Endothelial cell of umbilical vein (primary cell): ENCODE measurements at regions not wholly inside any gene's neighbourhood (a gene's known extent, or its start where the extent isn't known, plus 50 kb on each side); places are given as distances from the start of the nearest gene placed in this dataset.

Source experiments
- BruUV-seq: library from RNA; stranded (reverse); fragments of 400-500 nt; replicated peaks from 2 replicates; lab custom pipeline; 2021; lab: Mats Ljungman, UMichigan
- CTCF ChIA-PET: fragments of 300-600, 350-600 bp; sonication (Branson Sonifier 250); formaldehyde crosslinking; loops from one replicate; lab custom pipeline; 2021; ENCODE audit warnings: antibody characterized with exemption, inconsistent platforms; lab: Charles Lee
- POLR2A ChIA-PET: fragments of 300-600, 350-600 bp; sonication (Branson Sonifier 250); formaldehyde crosslinking; loops from one replicate; lab custom pipeline; 2021; ENCODE audit warnings: antibody characterized with exemption, inconsistent platforms; lab: Charles Lee
- DNase-seq: peaks from one replicate; pipeline ENCODE4 v3.0.0-alpha.2; 2011; ENCODE audit warnings: low read depth, low spot score
- FAIRE-seq: peaks from 2 replicates; lab custom pipeline; 2011; peaks lifted over from hg19 to GRCh38; lab: Jason Lieb, UNC
- H2AFZ ChIP-seq: 2 replicates; pipeline ENCODE4 v1.6.0; 2012; ENCODE audit warnings: low read depth, low read length, control low read depth, inconsistent platforms
- H3K27ac ChIP-seq: 2 replicates; pipeline ENCODE4 v1.5.1; 2011; ENCODE audit warnings: low read depth, mild to moderate bottlenecking, control low read depth, low read length, moderate library complexity; ENCODE audit not compliant: insufficient read depth
- H3K27me3 ChIP-seq, 2 experiments: 2 replicates each; pipeline versions ENCODE4 v1.6.0 to v1.6.1; 2011; ENCODE audit warnings: low read length in 2 of 2, mixed read lengths in 1 of 2; ENCODE audit not compliant: control insufficient read depth in 2 of 2, insufficient read depth in 2 of 2
- H3K36me3 ChIP-seq, 2 experiments: 2 replicates in 1 of 2; 3 replicates in 1 of 2; pipeline ENCODE4 v1.5.1; 2011; ENCODE audit warnings: low read length in 2 of 2, mild to moderate bottlenecking in 1 of 2, moderate library complexity in 1 of 2; ENCODE audit not compliant: control insufficient read depth in 2 of 2, insufficient read depth in 2 of 2; ENCODE audit errors: extremely low read depth in 1 of 2
- H3K4me1 ChIP-seq: 3 replicates; pipeline ENCODE4 v1.5.1; 2011; ENCODE audit warnings: mild to moderate bottlenecking, low read length; ENCODE audit not compliant: control insufficient read depth, insufficient read depth; ENCODE audit errors: extremely low read depth
- H3K4me2 ChIP-seq: 2 replicates; pipeline ENCODE4 v1.6.1; 2011; ENCODE audit warnings: low read length, control low read depth, mixed read lengths; ENCODE audit not compliant: insufficient read depth
- H3K4me3 ChIP-seq, 3 experiments: fragments of 200-600 bp in 1 of 3; sonication (generic), shearing (Covaris generic) in 1 of 3; replicated peaks in 1 of 3; 2 replicates each; pipeline ENCODE4 v1.5.1; 2011 to 2016; ENCODE audit warnings: control low read depth in 3 of 3, low read length in 3 of 3, mild to moderate bottlenecking in 2 of 3, inconsistent platforms in 1 of 3, low read depth in 1 of 3, moderate library complexity in 1 of 3; ENCODE audit not compliant: insufficient read depth in 1 of 3
- H3K79me2 ChIP-seq: 2 replicates; pipeline ENCODE4 v1.6.0; 2012; ENCODE audit warnings: low read length, inconsistent platforms; ENCODE audit not compliant: control insufficient read depth, insufficient read depth
- H3K9ac ChIP-seq: replicated peaks from 2 replicates; pipeline ENCODE3; 2011; ENCODE audit warnings: low read length, control low read depth; ENCODE audit not compliant: insufficient read depth; ENCODE audit errors: extremely low read depth
- H3K9me1 ChIP-seq: replicated peaks from 3 replicates; pipeline ENCODE4 v1.6.0; 2011; ENCODE audit warnings: mild to moderate bottlenecking, low read length; ENCODE audit not compliant: control insufficient read depth, insufficient read depth; ENCODE audit errors: extremely low read depth
- H3K9me3 ChIP-seq: replicated peaks from 2 replicates; pipeline ENCODE4 v1.5.1; 2012; ENCODE audit warnings: low read length, inconsistent platforms; ENCODE audit not compliant: control insufficient read depth, insufficient read depth
- H4K20me1 ChIP-seq: replicated peaks from 2 replicates; pipeline ENCODE3; 2011; ENCODE audit warnings: mild to moderate bottlenecking, low read length; ENCODE audit not compliant: control insufficient read depth, insufficient read depth; ENCODE audit errors: extremely low read depth
- EZH2 ChIP-seq: IDR thresholded peaks from 2 replicates; pipeline ENCODE4 v1.6.1; 2012; ENCODE audit warnings: borderline replicate concordance, low read depth, mild to moderate bottlenecking, moderate library complexity, low read length, inconsistent platforms; ENCODE audit not compliant: severe bottlenecking
- FOS ChIP-seq: IDR thresholded peaks from 2 replicates; pipeline ENCODE4 v1.6.1; 2011; ENCODE audit warnings: mild to moderate bottlenecking, low read length, moderate library complexity, borderline replicate concordance; ENCODE audit not compliant: insufficient read depth
- GATA2 ChIP-seq: IDR thresholded peaks from 2 replicates; pipeline ENCODE4 v1.7.0; 2011; ENCODE audit warnings: low read depth, mild to moderate bottlenecking, moderate library complexity, mixed read lengths, low read length; ENCODE audit not compliant: insufficient read length, insufficient read depth
- JUN ChIP-seq: IDR thresholded peaks from 2 replicates; pipeline ENCODE4 v1.6.1; 2011; ENCODE audit warnings: borderline replicate concordance, low read depth; ENCODE audit not compliant: insufficient read length, insufficient read depth
- MYC ChIP-seq: IDR thresholded peaks from one replicate; pipeline ENCODE4 v1.6.1; 2011; ENCODE audit warnings: mild to moderate bottlenecking, low read depth, low read length
- POLR2A ChIP-seq: IDR thresholded peaks from 2 replicates; pipeline ENCODE4 v1.6.1; 2012; ENCODE audit warnings: low read depth, mild to moderate bottlenecking, control low read depth, low read length
- POLR2AphosphoS5 ChIP-seq: IDR thresholded peaks from 2 replicates; pipeline ENCODE4 v1.6.1; 2012; ENCODE audit warnings: low read depth, mild to moderate bottlenecking, control low read depth, low read length, moderate library complexity; ENCODE audit not compliant: insufficient read depth
- dilution Hi-C: fragments of 300-500 bp; cut with MboI; formaldehyde crosslinking; loops from one replicate; pipeline ENCODE4 v1.15.0; 2019; ENCODE audit warnings: low sequenced_read_pairs; ENCODE audit not compliant: extremely low pct_ligation_motif_present
- intact Hi-C: fragments of 100-400 bp; cut with micrococcal nuclease; formaldehyde crosslinking; loops from one replicate; pipeline ENCODE4 v1.10.0; 2022
- TF ChIP-seq, protein P1 (sequence below), 2 donors: IDR thresholded peaks; 1 replicate in 1 of 2; 2 replicates in 1 of 2; pipeline ENCODE4 v1.5.1; 2011; ENCODE audit warnings: low read length in 2 of 2, mild to moderate bottlenecking in 2 of 2, moderate library complexity in 2 of 2, control low read depth in 1 of 2, inconsistent platforms in 1 of 2, low read depth in 1 of 2; ENCODE audit not compliant: insufficient read depth in 1 of 2; ENCODE audit errors: extremely low read depth in 1 of 2
- TF ChIP-seq, protein P2 (sequence below): IDR thresholded peaks from 2 replicates; pipeline ENCODE4 v1.6.1; 2011; ENCODE audit not compliant: insufficient read depth, insufficient read length

DNA sequence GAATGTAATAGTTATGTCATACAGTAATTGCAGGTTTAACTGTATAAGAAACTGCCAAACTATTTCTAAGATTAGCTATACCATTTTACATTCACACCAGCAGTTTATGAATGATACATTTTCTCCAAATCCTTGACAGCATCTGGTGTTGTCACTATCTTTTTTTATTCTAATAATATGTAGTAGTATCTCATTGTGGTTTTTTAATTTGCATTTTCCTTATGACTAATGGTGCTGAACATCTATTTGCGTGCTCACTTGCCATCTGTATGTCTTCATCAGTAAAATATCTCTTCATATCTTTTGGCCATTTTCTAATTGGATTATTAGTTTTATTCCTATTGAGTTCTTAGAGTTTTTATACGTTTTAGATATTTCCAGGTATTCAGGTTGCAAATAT lies 994.0 kb upstream of the SEMA6D start:
- CTCF ChIA-PET, result no interaction called here
- dilution Hi-C loops (no loop called here), intact Hi-C loops (no loop called here)
- Histone ChIP-seq H2AFZ (no peak overlapping the region), H3K9ac (no peak overlapping the region), H3K27me3 (no peaks in the 10 kb centered on the region), H3K79me2 (no peaks in the 10 kb centered on the region), H3K9me1 (no peaks in the 10 kb centered on the region), H3K4me1 (no peaks in the 10 kb centered on the region), H3K4me3 (no peak overlapping the region), H3K4me2 (no peak overlapping the region), H4K20me1 (no peaks in the 10 kb centered on the region), H3K36me3 (no peaks in the 10 kb centered on the region), H3K9me3 (no peaks in the 10 kb centered on the region), H3K27ac (no peak overlapping the region)
- DNase-seq (no peak), FAIRE-seq (no peak)
- POLR2A ChIA-PET, result no interaction called here
- no TSS peak for BruUV-seq
- TF ChIP-seq POLR2AphosphoS5, result no peak
- TF ChIP-seq FOS, result no peak
- TF ChIP-seq, protein P1, sequence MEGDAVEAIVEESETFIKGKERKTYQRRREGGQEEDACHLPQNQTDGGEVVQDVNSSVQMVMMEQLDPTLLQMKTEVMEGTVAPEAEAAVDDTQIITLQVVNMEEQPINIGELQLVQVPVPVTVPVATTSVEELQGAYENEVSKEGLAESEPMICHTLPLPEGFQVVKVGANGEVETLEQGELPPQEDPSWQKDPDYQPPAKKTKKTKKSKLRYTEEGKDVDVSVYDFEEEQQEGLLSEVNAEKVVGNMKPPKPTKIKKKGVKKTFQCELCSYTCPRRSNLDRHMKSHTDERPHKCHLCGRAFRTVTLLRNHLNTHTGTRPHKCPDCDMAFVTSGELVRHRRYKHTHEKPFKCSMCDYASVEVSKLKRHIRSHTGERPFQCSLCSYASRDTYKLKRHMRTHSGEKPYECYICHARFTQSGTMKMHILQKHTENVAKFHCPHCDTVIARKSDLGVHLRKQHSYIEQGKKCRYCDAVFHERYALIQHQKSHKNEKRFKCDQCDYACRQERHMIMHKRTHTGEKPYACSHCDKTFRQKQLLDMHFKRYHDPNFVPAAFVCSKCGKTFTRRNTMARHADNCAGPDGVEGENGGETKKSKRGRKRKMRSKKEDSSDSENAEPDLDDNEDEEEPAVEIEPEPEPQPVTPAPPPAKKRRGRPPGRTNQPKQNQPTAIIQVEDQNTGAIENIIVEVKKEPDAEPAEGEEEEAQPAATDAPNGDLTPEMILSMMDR (IDR thresholded peaks at IDR 0.05; ENCODE audit: extremely low read depth in 1 of 2, insufficient read depth in 1 of 2, low read depth in 1 of 2, low read length in 2 of 2), result no peak
- TF ChIP-seq EZH2, result no peak
- TF ChIP-seq MYC, result no peak
- TF ChIP-seq GATA2, result no peak
- TF ChIP-seq, protein P2, sequence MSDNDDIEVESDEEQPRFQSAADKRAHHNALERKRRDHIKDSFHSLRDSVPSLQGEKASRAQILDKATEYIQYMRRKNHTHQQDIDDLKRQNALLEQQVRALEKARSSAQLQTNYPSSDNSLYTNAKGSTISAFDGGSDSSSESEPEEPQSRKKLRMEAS, result no peak
- no peak for TF ChIP-seq POLR2A
- TF ChIP-seq JUN, result no peak
